ENCODE measurements at regions not wholly inside any gene's neighbourhood (a gene's known extent, or its start where the extent isn't known, plus 50 kb on each side); places are given as distances from the start of the nearest gene placed in this dataset.
"Not testable (repeated sequence)": the region's sequence is repeated elsewhere in the genome, so short reads cannot be mapped to it uniquely, and the experiment has no call there.

DNA sequence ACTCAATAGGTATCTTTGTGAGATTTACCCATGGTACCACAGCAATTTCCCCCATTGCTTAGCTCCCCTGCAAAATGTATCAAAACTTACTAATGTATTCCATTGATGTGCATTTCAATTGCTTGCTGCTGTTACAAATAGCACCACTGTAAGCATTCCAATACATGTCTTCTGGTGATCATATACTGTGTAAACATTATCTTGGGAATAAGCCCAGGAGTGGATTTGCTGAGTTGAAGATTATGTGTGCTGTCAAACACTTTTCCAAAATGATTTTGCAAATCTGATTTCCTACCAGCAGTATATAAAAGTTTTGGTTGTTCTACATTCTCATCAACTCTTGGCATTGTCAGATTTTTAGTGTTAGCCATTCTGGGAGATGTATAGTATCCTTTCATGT, 141.0 kb upstream of the KCTD3 start:
- Histone ChIP-seq H3K79me2 (ENCODE audit: control insufficient read depth, insufficient read depth, low read length) (no peaks in the 10 kb centered on the region), H4K20me1 (replicated peaks; ENCODE audit: control insufficient read depth, insufficient read depth, low read length) (no peaks in the 10 kb centered on the region), H3K9me3 (replicated peaks; ENCODE audit: control insufficient read depth, insufficient read depth, low read depth, low read length) (no peaks in the 10 kb centered on the region), H3K27ac (ENCODE audit: extremely low read depth, low read depth, low read length) (no peak overlapping the region), H3K9me1 (ENCODE audit: control insufficient read depth, insufficient read depth, low read length) (no peaks in the 10 kb centered on the region), H2AFZ (ENCODE audit: low read depth, low read length) (no peak overlapping the region), H3K27me3 (ENCODE audit: control insufficient read depth in 2 of 2, insufficient read depth in 2 of 2, low read length in 2 of 2) (no peaks in the 10 kb centered on the region), H3K4me3 (no peak overlapping the region), H3K4me1 (replicated peaks in 1 of 2; ENCODE audit: control insufficient read depth in 2 of 2, insufficient read depth in 2 of 2, low read length in 2 of 2) (no peaks in the 10 kb centered on the region), H3K36me3 (ENCODE audit: control insufficient read depth, insufficient read depth, low read length) (no peaks in the 10 kb centered on the region), H3K9ac (ENCODE audit: insufficient read depth in 1 of 2, low read depth in 2 of 2, low read length in 2 of 2) (no peak overlapping the region), H3K4me2 (ENCODE audit: insufficient read depth, low read length) (no peak overlapping the region)
- FAIRE-seq (no peak), ATAC-seq (no peak), DNase-seq (ENCODE audit: extremely low read depth in 1 of 4, low spot score in 3 of 4) (no peak)
- TF ChIP-seq BACH1 (tag; IDR thresholded peaks at IDR 0.05) (no peak), ERF (CRISPR knock-in tag; IDR thresholded peaks at IDR 0.05) (no peak), SAP30 (IDR thresholded peaks at IDR 0.05; ENCODE audit: borderline replicate concordance, insufficient read depth, low read depth, low read length, poor library complexity, severe bottlenecking) (no peak), TEAD4 (IDR thresholded peaks at IDR 0.05; ENCODE audit: low read length) (no peak), TEAD4 (CRISPR knock-in tag; IDR thresholded peaks at IDR 0.05; ENCODE audit: borderline replicate concordance) (no peak), ATF7 (IDR thresholded peaks at IDR 0.05) (no peak), SP2 (IDR thresholded peaks at IDR 0.05; ENCODE audit: extremely low read depth, low read depth, low read length, poor library complexity, severe bottlenecking) (no peak), EHMT2 (IDR thresholded peaks at IDR 0.05) (no peak), CBX3 (IDR thresholded peaks at IDR 0.05; ENCODE audit: borderline replicate concordance in 1 of 2, low read length in 2 of 2) (no peak)
- TF ChIP-seq, protein P1, sequence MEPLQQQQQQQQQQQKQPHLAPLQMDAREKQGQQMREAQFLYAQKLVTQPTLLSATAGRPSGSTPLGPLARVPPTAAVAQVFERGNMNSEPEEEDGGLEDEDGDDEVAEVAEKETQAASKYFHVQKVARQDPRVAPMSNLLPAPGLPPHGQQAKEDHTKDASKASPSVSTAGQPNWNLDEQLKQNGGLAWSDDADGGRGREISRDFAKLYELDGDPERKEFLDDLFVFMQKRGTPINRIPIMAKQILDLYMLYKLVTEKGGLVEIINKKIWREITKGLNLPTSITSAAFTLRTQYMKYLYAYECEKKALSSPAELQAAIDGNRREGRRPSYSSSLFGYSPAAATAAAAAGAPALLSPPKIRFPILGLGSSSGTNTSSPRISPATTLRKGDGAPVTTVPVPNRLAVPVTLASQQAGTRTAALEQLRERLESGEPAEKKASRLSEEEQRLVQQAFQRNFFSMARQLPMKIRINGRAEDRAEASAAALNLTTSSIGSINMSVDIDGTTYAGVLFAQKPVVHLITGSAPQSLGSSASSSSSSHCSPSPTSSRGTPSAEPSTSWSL (CRISPR knock-in tag; IDR thresholded peaks at IDR 0.05; ENCODE audit: borderline replicate concordance): no peak
- ChIA-PET CTCF (ENCODE audit: low intra/inter-chr PET ratio) (no interaction called here), POLR2A (no interaction called here)
- intact Hi-C loops (cut with micrococcal nuclease) (no loop called here), in situ Hi-C loops (cut with MboI) (no loop called here)
- no TSS peak for BruUV-seq (replicated peaks)

DNA sequence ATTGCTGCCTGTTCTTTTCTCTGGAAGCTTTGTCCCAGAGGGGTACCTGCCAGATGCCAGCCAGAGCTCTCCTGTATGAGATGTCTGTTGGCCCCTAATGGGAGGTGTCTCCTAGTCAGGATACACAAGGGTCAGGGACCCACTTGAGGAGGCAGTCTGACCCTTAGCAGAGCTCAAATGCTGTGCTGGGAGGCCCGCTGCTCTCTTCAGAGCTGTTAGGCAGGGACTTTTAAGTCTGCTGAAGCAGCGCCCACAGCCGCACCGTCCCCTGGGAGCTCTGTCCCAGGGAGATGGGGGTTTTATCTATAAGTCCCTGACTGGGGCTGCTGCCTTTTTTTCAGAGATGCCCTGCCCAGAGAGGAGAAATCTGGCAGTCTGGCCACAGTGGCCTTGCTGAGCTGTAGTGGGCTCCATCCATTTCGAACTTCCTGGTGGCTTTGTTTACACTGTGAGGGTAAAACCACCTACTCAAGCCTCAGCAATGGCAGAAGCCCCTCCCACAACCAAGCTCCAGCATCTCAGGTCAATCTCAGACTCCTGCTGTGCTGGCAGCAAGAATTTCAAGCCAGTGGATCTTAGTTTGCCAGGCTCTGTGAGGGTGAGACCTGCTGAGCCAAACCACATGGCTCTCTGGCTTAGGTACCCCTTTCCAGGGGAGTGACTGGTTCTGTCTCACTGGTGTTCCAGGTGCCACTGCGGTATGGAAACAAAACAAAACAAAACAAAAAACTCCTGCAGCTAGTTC, 134.4 kb upstream of the KCTD3 start:
- DNase-seq (ENCODE audit: extremely low read depth in 1 of 4, low spot score in 3 of 4); H4K20me1 ChIP-seq (replicated peaks; ENCODE audit: control insufficient read depth, insufficient read depth, low read length); H3K9ac ChIP-seq (ENCODE audit: insufficient read depth in 1 of 2, low read depth in 2 of 2, low read length in 2 of 2); H3K4me3 ChIP-seq; H3K27ac ChIP-seq (ENCODE audit: extremely low read depth, low read depth, low read length); BruUV-seq (replicated peaks); ATAC-seq; in situ Hi-C loops (cut with MboI); POLR2A ChIA-PET; H3K4me1 ChIP-seq (replicated peaks in 1 of 2; ENCODE audit: control insufficient read depth in 2 of 2, insufficient read depth in 2 of 2, low read length in 2 of 2); H3K4me2 ChIP-seq (ENCODE audit: insufficient read depth, low read length); H3K36me3 ChIP-seq (ENCODE audit: control insufficient read depth, insufficient read depth, low read length); CTCF ChIA-PET (ENCODE audit: low intra/inter-chr PET ratio); FAIRE-seq; H2AFZ ChIP-seq (ENCODE audit: low read depth, low read length); H3K79me2 ChIP-seq (ENCODE audit: control insufficient read depth, insufficient read depth, low read length); H3K27me3 ChIP-seq (ENCODE audit: control insufficient read depth in 2 of 2, insufficient read depth in 2 of 2, low read length in 2 of 2); H3K9me1 ChIP-seq (ENCODE audit: control insufficient read depth, insufficient read depth, low read length); H3K9me3 ChIP-seq (replicated peaks; ENCODE audit: control insufficient read depth, insufficient read depth, low read depth, low read length): not testable (repeated sequence)
- intact Hi-C loops (cut with micrococcal nuclease): loop anchor here (10.0 kb wide), 1 partner anchor 62 kb away; no protein-coding TSS in a partner anchor
- 0% methylated on average over 6 of the region's 6 CpGs for WGBS (ENCODE audit: insufficient coverage, low coverage, missing lambda C conversion rate)
